HG03108 (cell line): ENCODE measurements at regions not wholly inside any gene's neighbourhood (a gene's known extent, or its start where the extent isn't known, plus 50 kb on each side); places are given as distances from the start of the nearest gene placed in this dataset.

Source experiments
- ATAC-seq: cut with Tn5 transposase; IDR thresholded peaks from one replicate; pipeline ENCODE4 v1.9.1; 2021; ENCODE audit warnings: moderate library complexity; ENCODE audit not compliant: unreplicated experiment

DNA sequence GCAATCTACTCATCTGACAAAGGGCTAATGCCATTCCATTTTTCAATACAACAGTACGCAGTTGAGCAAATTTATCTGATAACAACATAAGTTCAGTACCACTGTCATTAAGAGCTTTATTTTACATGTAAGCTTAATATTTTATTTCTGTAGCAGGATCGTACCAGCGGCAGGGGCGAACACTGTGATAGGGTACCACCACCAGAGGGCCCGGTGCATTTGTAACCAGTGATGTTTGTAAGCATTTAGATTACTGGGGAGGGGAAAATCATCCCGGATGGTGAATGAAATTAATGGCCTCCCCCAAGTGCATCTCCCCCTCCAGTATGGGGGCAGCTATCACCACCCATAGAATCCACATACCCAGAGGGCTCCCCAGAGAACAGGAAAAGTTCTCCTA, 179.0 kb downstream of the ADGRA3 start:
- no peak for ATAC-seq

- no peak for ATAC-seq
Observed at GRCh38 chr4:22334155-22334554, 181.7 kb downstream of the ADGRA3 start.

GRCh38 chr4:22324422-22324821, 191.4 kb downstream of the ADGRA3 start:
- ATAC-seq = no peak

DNA sequence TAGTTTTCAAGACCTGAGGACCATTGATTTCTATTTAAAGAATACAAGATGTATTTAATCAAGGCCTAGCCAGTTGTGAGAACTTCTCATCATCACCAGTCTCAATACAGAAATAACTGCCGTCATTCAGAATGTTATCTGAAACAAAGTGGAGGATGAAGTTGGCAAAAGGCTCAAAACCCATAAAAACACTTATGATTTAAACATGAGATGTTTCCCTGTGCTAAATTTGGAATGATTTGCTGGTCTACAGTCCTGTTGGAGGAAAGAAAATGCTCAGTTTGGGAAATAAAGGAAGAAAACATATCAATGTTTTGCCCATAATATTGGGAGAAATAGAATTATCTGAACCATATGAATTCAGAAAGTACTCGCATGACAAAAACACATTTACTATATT, 192.2 kb downstream of the ADGRA3 start:
- ATAC-seq = no peak

DNA sequence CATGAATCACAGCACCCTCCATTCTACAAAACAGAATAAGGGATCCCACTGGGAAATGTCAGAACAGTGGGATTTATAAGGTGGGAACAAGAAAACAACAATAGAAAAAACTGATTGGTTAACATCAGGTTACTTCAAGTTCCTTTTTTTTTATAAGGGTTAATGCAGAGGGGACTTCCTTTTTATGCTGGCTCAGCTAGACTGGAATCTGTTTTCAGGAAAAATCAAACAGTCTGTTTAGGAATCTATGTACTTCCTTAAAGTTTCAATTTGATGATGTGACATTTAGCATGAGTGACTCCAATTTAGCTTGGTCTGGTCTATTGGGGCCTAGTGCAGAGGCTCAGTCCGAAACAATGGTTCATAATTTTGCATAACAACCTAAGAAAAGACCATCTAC, 192.9 kb downstream of the ADGRA3 start:
- ATAC-seq = no peak

DNA sequence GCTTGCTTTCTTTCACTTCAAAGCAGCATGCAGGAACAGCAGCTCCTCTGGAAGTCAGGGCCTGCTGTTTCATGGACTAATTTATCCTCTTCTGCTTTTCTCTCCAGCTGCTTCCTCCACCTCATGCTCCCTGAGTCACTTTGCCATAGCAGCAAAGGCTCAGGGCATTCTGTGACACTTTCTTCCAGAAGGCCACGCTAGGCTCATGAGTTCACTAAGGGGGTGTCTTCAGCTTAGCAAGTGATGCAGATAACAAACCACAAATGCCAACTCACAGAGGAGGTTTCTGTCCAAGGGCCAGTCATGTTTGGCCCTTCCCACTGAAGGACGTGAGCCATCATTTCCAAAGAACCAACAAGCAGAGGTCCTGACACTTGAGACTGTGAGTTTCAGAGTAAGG, 200.2 kb downstream of the ADGRA3 start:
- no peak for ATAC-seq

DNA sequence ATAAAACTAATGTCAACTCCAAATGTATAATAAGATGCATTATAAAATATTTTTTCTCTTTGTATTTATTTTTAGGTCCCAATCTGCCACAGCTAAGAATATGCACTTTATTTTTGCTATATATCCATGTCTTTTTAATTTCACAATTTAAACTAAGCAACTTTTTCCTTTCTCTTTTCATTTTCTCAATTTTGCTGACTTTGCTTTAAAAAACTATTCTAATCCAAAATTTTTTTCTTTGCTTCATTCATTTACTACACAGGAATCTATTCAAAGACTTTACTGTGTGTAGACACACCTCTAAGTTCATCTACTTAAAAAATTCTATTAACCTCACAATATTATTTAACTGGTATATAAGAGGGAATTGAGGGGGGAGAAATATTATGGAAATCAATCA, 201.9 kb downstream of the ADGRA3 start:
- no peak for ATAC-seq

GRCh38 chr4:22312113-22312512, 203.8 kb downstream of the ADGRA3 start:
- no peak for ATAC-seq

DNA sequence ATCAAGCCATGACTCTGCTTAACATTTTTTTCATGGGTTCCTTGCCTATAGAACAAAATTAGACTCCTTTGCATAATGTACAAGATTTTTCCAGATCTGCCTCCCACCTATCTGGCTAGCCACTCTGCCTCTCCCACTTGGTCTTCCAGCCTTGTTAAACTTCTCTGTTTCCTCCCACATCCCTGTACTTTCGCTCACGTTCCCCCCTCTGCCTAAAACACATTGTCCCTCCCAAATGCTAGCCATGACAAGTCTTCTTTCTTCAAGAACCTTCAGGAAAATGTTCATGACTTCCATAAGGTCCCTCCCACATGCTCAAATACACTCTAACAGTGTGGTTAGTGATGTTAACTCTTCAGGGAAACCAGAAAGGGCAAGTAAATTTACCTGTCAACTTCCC, 214.6 kb downstream of the ADGRA3 start:
- no peak for ATAC-seq

- ATAC-seq = no peak
Observed at GRCh38 chr4:22299678-22300077, 216.2 kb downstream of the ADGRA3 start.

GRCh38 chr4:22287631-22288030, 228.2 kb downstream of the ADGRA3 start:
- ATAC-seq = no peak

DNA sequence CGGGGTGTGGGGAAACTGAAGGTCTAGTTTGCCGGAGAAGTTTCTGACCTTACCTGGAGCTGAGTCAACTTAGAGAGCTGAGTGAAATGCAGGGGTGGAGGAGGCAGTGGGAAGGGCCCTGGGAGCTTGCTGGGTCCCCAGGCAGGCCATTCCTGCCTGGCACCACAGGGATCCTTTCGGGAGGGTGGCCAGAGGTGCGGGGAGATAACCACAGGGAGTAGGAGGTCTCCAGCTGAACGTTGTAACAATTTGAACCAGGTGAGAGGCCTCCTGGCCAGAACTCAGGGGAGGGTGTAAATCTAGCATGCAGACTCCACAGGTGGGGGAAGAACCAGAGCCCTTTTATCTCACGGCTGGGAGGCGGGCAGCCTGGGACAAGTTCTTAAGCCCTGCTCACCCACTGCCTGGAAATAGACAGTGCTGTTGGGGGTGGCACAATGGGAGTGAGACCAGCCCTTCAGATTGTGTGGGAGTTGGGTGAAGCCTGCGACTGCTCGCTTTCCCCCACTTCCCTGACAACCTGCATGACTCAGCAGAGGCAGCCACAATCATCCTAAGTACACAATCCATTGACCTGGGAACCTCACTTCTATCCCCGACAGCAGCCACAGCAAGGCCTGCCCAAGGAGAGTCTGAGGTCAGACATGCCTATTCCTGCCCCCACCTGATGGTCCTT, 247.4 kb downstream of the ADGRA3 start:
- no peak for ATAC-seq

DNA sequence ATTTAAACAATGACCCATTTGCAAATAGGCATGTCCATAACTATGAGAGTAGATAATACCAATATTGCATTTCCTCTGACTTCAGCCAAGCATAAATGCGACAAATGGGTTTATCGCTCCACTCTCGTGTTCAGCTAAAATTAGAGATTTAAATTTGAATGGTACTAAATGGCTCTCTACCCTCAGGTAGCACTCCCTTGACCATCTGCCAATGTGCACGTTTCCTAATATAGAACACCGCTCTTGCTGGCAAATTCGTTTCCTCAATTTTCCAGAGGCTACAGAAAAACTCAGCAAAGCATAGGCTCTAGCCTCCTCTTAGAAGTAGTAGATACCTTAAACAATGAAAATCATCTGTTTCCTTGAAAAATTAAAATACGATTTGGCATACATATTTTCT, 251.6 kb downstream of the ADGRA3 start:
- ATAC-seq = no peak

GRCh38 chr4:22253431-22253830, 262.4 kb downstream of the ADGRA3 start:
- ATAC-seq = no peak

GRCh38 chr4:22246847-22247246, 269.0 kb downstream of the ADGRA3 start:
- ATAC-seq = no peak

DNA sequence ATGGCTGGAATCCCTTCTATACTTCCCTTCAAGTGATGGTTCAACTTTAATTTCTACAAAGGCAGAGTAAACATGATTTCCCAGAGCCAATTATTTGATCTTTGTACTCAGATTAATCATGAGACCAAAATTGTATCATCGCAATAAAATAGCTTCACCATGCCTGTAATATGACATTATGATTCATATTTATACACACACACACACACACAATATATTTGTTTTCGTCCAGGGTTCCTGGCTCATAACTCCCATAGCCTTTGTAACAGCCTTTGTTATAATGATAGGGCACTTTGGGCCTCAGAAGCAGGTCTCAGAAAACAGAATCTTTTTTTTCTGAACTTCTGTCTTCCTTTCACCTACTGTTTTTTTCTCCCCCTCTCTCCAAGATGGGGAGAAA, 270.6 kb downstream of the ADGRA3 start:
- no peak for ATAC-seq

DNA sequence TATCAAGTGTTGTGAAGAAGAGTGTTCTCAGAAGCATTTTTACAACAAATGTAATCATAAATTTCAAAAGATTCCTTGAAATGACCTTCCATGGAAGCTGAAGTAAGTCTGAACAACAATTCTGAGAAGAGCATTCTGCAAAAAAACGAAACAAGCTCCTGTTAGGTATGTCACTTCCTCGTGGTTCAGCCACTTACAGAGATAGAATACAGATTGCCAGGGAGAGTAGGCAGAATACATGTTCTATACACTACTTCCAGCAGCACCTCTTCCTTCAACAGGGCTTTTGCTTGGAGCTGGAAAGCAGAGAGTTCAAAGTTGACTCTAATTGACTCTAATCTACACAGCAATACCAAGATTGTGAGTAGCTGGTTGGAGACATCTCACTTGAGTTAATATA, 274.5 kb downstream of the ADGRA3 start:
- no peak for ATAC-seq

- ATAC-seq = no peak
Observed at GRCh38 chr4:22240814-22241213, 275.1 kb downstream of the ADGRA3 start.

DNA sequence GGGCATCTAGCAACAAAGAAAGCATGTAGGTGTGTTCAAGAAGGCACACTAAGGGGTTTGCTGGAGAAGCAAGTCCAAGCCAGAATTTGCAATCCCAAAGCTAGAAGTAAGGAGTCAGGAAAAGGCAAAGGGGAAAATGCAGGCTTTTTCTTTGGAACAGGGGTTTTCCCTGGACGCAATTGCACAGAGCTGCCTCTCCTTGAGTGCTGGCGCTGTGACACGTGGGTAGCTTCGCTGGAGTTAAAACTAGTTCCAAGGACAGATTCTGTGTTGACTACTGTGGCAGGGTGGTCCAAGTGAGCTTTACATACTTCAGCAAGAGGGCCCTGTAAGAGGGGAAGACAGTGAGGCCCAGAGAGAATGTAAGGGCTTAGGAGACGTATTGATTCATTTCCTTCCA, 277.1 kb downstream of the ADGRA3 start:
- ATAC-seq = no peak

DNA sequence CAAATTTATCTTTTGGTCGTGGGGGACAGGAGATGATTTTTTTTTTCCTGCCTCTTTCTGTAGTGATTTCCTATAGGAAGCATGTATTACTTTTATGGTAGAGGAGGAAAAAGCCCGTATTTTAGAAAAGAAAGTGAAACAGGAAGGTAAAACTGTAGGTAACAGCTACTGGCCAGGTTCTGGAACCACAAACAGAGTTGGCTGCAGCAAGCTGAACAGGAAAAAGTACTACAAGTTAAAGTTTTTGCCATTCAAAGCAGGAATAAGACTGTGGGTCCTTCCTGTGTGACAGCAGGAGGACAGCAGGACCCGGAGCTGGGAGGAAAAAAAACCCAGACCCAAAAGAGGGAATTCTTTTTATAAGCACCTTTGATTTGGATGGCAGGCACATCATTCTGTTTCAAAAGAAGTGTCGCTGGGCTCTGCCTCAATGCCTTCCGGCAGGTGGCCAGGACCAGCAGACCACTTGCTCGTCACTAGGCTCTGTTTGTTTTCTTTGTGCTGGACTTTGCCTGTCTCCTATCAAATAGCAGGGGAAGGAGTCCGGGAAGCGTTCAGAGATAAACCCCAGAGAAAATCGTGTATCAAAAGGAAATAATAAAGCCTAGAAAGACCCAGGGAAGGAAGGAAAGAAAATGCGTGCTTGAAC, 277.9 kb downstream of the ADGRA3 start:
- no peak for ATAC-seq

DNA sequence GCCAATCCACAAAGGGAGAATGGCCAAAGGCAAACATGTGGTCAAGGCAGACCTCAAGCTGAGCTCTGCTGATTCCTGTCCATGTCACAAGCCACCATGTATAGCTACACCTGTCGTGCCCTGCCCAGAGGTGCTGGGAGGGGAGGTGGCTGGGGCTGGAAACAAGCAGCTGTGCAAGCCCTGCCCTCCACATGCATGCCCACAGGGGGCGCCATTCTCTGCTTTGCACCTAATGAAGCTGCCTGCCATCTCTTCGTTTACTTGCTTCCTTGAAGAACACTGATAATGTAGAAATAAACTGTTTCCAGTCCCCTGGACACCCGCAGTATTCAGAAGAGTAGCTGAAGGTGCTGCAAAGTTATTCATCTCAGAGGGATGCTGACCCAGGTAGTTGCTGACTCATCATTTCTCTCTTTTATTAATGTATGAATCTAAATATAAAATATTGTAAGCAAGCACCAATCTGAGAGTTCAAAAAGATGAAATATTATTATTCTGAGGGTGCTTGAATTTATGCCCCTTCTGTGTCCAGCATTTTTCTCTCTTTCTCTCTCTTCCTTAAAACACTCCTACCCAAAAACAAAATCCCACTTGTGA, 278.6 kb downstream of the ADGRA3 start:
- no peak for ATAC-seq

- no peak for ATAC-seq
Observed at GRCh38 chr4:22235698-22236097, 280.2 kb downstream of the ADGRA3 start.

GRCh38 chr4:22233230-22233629, 282.6 kb downstream of the ADGRA3 start:
- no peak for ATAC-seq
